Kidney glomerular epithelial cell (primary cell): ENCODE measurements at regions not wholly inside any gene's neighbourhood (a gene's known extent, or its start where the extent isn't known, plus 50 kb on each side); places are given as distances from the start of the nearest gene placed in this dataset.
"Not testable (repeated sequence)": the region's sequence is repeated elsewhere in the genome, so short reads cannot be mapped to it uniquely, and the experiment has no call there.

Source experiments
- DNase-seq: peaks from one replicate; lab custom pipeline; 2025; lab: John Stamatoyannopoulos, UW

DNA sequence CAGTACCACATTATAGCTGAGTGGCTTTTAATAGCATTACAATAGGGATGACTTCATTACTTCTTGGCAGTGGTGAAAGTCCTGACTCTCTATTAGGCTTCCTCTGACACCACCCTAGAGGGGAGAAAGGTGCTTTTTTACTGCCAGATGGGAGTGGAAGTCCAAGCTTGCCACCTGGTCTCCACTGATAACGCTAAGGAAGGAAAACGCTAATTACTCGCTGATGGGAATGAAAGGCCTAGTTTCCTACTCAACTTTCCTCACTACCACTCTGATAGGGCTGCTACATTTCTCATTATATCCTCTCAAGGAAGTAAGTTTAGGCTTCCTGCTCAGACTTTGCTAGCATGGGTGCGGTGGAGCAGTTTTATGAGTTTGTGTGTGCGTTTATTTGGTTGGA is 62.3 kb upstream of the PAGE3 start:
- no peak for DNase-seq

- no peak for DNase-seq
Observed at GRCh38 chrX:55335296-55335695, 70.6 kb upstream of the PAGE3 start.

- no peak for DNase-seq
Observed at GRCh38 chrX:55336176-55336575, 71.5 kb upstream of the PAGE3 start.

DNA sequence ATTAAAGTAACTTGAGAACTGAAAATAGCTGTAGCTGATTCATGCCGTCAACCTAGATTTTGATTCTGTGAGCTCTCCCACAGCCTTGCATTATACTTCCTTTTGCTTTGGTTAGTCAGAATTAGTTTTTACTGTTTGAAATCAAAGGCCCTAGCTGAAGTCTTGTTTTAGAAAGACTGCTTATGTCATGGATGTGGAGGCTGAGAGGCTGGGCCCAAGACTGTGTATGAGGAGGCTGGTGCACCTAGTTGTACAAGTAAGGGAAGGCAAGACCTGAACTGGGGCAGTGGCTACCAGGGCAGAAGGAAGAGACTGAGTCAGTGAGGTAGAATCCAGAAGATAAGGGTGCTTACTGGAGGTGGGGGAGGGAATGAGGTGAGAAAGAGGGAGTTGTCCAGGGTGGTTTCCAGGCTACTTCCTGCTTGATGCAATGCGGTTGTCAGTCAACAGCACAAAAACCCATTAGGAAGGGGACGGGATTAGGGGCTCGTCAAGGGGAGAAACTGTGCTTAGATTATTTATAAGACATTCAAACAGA is 76.2 kb upstream of the PAGE3 start:
- no peak for DNase-seq

DNA sequence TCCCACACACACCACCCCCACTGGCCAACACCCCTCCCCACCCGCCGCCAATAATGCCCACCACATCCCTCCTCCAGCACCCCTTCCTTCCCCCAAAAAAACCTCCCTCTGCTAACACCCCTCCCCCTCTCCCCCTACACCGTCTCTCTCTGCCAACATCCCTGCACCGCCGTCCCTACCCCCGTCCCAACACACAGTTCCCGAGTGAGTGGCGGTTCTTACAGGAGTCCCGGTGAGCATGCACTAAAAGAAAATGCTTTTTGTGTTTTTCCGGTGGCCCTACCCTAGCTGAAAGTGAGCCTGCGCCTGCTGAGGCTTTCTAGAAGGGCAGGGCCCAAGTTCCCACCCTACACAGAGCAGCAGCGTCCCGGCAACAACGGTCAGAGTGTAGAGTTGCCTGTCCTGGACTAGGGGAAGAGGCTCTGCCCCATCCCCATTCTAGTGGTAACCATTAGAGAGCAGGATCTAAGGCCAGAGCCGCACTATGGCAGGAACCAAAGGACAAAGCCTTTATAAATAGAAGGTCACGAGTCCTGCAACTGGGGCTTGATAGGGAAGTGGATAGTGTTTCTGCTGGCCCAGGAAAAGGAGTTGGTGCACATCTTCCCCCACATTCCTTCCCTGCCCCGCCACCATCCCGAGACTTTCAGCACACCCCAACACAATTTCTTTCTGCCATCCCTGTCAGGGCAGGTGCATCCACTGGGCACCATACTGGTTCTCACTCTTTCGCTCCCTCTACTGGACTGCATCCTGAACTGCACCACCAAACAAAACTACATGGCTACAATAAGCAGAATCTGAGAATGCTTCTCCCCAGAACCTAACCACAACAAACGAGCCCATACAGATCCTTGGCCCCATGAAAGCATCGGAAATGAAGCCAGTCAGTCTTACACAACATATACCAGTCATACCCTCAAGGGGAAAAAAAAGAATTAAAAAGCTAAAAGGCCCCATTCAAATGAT is 78.1 kb upstream of the PAGE3 start:
- peak; percentile 14 for DNase-seq

- no peak for DNase-seq
Observed at GRCh38 chrX:55356609-55357008, 91.9 kb upstream of the PAGE3 start.

DNA sequence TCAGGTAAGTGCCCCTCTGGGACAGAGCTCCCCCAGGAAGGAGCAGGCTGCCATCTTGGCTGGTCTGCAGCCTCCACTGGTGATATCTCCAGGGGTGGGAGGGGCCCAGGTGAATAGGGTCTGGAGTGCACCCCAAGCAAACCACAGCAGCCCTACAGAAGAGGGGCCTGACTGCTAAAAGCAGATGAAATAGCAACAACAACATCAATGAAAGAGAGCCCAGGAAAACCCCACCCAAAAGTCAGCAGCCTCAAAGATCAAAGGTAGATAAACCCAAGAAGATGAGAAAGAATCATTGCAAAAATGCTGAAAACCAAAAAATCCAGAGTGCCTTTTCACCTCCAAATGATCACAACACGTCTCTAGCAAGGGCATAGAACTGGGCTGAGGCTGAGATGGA is 92.5 kb upstream of the PAGE3 start:
- no peak for DNase-seq

DNA sequence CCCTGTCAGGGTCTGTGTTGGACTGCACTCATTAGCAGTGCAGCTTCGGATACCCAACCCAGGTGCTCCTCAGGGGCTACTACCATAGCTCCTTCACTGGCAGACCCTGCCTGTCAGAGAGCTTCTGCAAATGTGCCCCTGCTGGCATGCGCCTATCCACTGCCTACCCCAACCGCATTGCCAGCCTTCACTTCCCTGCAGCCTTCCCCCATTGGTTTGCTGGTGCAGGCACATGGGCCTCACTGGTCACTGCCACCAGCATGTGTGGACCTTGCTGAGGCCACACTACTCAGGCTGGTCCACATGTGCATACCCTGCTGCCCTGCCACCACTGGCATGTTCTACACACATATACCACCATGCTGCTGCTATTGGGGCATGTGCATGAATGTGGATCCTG is 72.5 kb upstream of the MAGEH1 start:
- DNase-seq, result no peak

DNA sequence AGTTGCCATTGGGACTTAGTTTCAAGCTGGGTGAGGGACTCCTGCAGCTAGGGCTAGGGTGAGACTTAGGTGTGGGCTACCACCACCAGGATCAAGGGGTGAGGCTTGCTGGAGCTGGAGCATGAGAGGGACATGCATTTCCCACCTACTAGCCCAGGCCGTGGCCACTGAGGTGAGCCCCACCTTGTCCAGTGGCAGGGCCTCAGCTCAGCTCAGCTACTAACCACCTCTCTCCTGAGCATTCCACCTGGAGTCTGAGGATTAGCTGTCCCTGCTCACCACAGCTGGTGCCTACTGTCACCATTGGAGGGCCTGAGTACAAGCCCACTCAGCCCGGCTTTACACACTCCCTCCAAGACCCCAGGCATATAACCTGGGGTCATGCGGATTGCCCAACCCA is 62.6 kb upstream of the MAGEH1 start:
- no peak for DNase-seq

DNA sequence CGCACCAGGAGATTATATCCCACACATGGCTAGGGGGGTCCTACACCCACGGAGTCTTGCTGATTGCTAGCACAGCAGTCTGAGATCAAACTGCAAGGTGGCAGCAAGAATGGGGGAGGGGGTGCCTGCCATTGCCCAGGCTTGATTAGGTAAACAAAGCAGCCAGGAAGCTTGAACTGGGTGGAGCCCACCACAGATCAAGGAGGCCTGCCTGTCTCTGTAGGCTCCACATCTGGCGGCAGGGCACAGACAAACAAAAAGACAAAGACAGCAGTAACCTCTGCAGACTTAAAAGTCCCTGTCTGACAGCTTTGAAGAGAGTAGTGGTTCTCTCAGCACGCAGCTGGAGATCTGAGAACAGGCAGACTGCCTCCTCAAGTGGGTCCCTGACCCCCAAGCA is 55.1 kb upstream of the MAGEH1 start:
- DNase-seq, result not testable (repeated sequence)
